Activated CD4-positive, alpha-beta T cell treated with anti-CD3 and anti-CD28 coated beads, Interleukin-2, amount 50 U/mL, for 24 hours (primary cell): ENCODE measurements at regions not wholly inside any gene's neighbourhood (a gene's known extent, or its start where the extent isn't known, plus 50 kb on each side); places are given as distances from the start of the nearest gene placed in this dataset.
A peak's percentile ranks its signal among the peaks of the same experiment; 100 is the strongest.
"Not testable (repeated sequence)": the region's sequence is repeated elsewhere in the genome, so short reads cannot be mapped to it uniquely, and the experiment has no call there.

Source experiments
- DNase-seq, 2 donors: peaks; one replicate each; pipeline ENCODE4 v3.0.0-alpha.2; 2020; ENCODE audit warnings: low read depth in 1 of 2, low spot score in 1 of 2

DNA sequence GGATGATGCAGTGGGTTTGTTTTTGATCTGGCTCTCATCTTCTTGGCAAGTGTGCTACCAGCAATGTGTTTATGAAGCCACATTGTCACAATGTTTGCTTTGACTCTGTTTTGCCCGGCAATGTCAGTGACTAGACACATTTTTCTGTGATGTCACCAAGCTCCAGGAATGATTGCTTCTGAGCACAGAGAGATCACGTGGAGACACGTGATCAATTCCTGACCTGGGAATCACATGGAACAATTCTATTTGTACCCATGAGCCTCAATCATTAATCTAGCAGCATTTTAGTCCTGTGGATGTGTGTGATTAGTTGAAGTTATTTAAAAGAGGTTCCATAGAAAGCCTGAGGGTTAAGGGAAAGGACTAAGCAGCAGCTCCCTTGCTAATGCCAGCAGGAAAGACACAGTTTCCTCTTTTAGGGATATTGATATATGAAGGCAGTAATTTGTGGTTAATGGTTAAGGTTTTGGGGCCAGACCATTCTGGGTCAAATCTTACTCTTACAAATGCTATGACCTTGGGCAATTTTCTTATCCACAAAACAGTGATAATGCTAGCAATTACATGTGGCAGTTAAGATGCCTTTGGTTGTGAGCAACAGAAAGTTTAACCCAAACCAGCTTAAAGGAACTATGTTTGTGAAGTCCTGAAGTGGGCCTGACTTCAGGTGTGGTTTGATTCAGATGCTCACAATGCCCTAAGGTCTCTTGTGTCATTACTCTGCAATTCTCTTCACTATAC lies 59.0 kb downstream of the FASLG start:
- no peak for DNase-seq

- DNase-seq = no peak
Observed at GRCh38 chr1:172719066-172719627, 60.2 kb downstream of the FASLG start.

DNA sequence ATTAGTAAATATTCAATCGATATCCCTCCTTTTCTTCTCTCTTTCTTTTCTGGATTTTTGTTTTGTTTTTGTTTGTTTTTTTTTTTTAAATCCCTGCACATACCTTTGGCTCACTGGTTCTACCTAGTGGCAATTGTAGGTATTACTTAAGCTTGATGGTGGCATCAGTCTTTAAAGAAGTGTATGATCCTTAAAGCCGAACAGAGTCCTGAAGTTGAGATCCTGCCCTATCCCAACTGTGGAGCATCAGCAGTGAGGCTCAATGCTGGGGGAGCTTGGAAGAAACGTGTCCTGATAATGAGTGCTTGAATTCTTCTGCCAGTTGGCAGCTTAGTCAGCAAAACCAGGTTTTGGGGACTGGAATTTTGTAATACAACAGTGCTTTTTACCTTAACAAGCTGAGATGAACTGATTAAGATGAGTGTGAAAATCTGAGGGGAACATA lies 60.8 kb downstream of the FASLG start:
- DNase-seq = no peak

- DNase-seq = no peak
Observed at GRCh38 chr1:172720339-172720738, 61.4 kb downstream of the FASLG start.

DNA sequence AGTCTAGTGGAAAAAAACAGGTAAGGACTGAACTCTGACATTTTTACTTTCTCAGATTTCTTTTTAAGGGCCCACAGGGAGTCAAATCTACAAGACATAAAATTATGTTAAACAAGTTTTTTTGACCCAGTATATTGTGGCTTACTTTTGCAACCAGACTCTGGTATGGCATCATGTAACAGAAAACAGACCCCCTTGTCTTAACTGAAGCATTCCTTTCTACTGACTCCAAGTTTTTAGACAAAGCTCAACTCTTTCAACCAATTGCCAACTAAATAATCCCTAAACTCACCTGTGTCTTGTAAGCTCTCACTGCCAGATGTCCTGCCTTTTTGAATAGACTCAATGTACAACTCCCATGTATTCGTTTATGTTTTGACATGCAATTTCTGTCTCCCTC lies 64.3 kb downstream of the FASLG start:
- DNase-seq = no peak

- DNase-seq = no peak
Observed at GRCh38 chr1:172724232-172724631, 65.3 kb downstream of the FASLG start.

GRCh38 chr1:172724765-172725613 lies 66.1 kb downstream of the FASLG start:
- no peak for DNase-seq

DNA sequence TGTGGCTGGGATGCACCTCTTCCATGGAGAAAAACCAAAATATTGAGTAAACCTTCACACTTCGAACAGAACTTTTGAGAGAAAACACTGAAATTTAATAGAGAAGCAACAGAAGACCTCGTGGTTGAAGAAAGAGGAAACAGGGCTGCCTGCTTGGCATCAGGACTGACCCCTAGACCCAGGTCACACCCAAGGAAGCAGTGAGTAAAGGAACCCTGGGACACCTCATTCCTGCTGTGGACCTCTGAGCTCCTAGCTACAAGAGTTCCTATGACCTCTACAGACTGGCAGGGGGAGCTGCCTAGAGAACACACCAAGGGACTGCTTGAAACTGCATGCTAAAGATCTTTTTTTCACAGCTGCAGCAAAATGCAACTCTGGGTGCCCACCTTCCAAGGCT lies 67.8 kb downstream of the FASLG start:
- no peak for DNase-seq

DNA sequence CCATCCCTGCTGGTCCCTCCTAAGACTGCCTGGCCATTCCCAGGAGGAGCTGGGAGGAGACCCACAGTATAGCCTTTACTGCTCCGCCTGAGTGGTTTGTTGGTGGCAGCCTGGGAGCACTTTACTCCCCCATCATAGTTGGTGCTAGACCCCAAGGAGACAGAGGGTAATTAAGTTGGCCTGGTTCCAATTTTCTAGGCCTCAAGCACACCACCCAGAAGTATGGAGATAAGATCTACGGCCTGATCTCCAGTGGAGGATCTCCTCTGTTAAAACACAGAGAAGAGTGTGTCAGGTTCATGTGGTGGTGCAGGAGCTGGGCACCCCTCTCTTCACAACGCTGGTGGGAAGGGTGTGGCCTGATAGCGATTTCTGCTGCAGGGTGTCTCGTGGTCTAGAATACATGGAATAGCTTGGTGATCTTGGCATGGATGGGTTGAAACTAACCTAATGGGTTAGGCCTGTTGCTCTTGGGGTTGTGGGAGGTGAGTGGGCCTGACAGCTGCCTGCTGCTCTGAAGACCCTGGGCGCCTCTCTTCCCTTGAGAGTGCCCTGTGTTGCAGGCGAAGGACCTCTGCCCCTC lies 68.5 kb downstream of the FASLG start:
- DNase-seq = no peak

DNA sequence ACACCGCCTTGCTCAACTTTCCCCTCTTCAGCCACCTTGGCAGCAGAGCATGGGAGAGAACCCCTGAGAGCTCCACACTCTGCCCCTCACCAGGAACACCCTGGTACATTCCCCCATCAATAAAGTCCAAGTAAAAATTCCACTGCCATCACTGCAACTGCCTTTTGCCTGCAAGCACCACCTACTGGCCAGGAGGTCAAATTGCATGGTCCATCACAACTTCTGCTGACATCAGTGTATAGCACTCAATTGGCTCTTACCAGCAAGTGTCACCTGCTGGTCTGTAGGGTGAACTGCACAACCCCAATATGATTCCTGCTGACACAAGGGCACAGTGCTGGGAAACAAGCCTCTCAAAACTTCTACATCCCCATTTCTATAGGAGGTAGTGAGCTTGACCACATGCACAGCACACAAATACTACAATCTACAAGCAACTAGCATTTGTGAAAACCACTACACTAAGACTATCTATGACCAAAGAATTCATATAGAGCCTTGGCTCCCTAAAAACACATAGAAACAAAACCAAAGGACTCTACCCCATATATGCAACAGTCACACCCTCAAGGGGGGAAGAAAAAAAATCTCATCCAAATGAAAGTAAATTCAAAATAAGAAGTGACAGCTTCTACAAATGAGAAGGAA lies 69.2 kb downstream of the FASLG start:
- peak in 1 of 2 donors; percentile 61 for DNase-seq

GRCh38 chr1:172728705-172729104 lies 69.8 kb downstream of the FASLG start:
- DNase-seq = not testable (repeated sequence)

DNA sequence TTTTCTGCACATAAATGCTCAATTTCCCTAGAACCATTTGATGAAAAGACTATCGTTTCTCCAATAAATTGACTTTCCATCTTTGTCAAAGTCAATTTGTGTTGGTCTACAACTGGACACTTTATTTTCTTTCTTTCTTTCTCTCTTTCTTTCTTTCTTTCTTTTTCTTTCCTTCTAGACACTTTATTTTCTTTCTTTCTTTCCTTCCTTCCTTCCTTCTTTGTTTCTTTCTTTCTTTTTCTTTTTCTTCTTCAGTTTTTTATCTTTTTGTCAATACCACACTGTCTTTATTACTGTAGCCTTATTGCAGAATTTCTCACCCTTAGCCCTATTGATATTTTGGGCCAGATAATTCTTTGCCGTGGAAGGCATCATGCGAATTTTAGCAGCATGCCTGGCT lies 73.5 kb downstream of the FASLG start:
- DNase-seq = no peak

GRCh38 chr1:172733815-172734214 lies 74.9 kb downstream of the FASLG start:
- DNase-seq = no peak

DNA sequence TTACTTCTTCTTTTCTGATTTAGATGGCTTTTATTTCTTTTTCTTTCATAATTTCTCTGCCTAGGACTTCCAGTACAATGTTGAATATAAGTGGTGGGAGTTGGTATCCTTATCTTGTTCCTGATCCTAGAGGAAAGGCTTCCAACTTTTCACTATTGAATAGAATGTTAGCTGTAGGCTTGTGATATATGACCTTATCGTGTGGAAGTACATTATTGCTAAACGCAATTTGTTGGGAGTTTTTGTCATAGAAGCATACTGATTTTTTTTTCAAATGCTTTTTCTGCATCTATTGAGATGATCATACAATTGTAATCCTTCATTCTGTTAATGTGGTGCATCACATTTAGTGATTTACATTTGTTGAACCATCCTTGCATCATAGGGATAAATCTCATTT lies 79.5 kb downstream of the FASLG start:
- no peak for DNase-seq

DNA sequence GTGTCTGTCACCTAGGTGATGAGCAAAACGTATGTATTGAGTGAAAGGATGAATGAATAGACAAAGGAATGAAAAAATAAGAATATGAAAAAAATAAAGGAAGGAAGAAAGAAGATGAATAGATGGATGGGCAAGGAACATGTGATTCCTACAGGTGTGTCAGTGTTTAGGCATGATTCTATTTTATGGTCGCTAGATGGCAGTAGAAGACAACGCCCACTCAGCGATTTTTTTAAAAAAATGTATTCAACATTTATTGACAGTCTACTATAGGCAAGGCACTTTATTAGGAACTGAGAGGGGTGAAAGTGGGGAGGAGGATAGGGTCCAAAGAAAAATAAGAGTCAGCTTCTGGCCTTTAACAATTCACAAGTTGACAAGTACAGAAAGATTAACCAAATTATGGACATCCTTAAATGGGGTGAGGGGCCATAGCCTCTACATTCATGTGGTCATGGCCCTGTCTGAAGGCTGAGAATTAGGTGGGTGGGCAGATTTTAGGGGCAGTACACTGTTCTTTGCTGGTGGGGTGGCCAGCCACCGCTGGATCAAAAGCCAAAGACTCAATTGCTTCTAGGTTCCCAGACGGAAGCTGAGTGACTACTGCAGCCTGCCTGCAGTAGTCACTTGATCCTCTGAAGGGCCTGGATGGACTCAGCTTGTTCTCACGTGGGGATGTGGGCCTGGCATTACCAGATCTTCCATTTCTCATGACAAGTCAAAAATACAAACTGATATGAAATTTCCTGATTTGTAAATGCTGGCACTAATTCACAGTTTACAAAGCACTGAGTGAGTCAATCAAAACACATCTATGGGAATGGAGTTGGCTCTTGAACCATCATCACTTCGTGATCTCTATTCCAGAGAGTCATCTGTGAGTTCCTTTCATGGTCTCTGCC lies 83.9 kb downstream of the FASLG start:
- peak in 1 of 2 donors; percentile 25 for DNase-seq

DNA sequence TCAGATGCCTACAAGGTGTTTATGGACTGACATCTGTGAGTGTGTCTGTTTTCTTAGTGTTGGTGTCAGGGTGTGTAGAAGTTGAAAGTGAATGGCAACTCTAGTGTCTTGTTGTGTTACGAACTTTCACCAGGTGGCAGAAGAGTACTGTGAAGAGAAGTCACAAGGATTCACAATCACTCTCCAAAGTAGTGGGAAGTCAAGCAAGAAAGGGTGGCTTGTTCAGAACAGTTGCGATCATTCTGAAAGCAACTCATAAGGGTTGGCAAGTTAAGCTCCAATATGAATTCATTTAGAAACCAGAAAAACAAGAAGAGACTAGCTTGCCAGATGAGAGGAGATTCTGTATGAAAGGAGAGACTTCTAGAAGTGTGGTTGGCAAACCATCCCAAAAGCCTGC lies 86.1 kb downstream of the FASLG start:
- peak in 1 of 2 donors; percentile 68 for DNase-seq

GRCh38 chr1:172746091-172746949 lies 87.4 kb downstream of the FASLG start:
- peak in 1 of 2 donors; percentile 42 for DNase-seq

GRCh38 chr1:172748201-172748600 lies 89.3 kb downstream of the FASLG start:
- DNase-seq = no peak

DNA sequence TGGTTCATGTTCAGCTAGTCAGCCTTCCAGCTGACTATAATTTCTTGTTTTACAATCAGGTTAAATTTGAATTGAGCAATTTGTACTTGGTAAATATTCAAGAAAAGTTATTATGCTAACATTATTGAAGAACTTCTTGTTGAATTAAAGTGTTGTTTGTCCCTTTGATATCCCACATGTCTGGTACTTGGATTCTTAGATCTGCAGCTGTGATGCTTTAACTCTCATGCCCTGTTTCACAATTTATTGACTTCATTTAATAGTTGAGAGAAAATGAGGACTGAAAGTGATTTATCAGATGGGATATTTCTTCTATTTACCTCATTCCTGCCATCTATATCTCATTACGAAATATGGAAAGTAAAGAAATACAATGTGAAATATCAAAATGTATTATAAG lies 92.8 kb downstream of the FASLG start:
- DNase-seq = no peak
